Myocyte (in vitro differentiated cells): ENCODE measurements at regions not wholly inside any gene's neighbourhood (a gene's known extent, or its start where the extent isn't known, plus 50 kb on each side); places are given as distances from the start of the nearest gene placed in this dataset.

Experiments used
- DNase-seq: peaks from one replicate; pipeline ENCODE4 v3.0.0-alpha.2; 2012; ENCODE audit warnings: low read depth

DNA sequence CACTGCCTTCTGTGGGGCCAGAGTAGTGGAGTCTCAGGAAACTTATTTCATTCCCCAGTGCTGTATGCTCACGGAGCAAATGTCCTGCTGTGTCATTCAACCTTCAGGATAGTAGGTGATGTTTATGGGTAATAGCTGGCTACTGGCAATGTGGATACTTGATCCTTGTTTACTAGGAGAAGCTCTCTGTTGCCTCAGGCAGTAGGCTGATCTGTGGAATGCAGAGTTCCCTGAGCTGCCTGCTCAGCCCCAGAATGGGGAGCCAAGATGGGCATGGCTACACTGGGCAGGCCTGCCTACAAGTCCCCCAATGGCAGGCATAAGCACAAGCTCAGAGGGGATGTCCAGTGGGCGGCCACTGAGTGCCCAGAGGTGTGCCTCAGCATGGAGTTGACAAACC is 323.1 kb upstream of the KCNN2 start:
- DNase-seq, result no peak

DNA sequence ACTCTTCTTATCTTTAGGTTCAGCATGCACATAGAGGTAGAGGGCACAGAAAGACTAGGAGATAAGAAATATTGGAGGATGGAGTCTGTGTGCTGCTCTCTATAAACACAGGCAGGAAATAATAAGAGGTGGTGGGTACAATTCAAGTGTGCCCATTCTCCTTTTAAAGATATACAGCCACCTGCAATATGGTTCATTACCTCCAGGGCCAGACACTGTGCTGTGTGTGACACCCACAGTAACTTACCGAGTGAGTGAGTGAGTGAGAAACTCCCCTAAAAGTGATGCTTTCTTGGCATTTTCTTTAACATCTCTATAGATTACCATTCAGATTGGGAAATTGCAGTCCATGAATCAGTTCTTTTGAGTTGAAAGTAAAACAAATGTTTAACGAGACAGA is 311.8 kb upstream of the KCNN2 start:
- DNase-seq, result no peak

DNA sequence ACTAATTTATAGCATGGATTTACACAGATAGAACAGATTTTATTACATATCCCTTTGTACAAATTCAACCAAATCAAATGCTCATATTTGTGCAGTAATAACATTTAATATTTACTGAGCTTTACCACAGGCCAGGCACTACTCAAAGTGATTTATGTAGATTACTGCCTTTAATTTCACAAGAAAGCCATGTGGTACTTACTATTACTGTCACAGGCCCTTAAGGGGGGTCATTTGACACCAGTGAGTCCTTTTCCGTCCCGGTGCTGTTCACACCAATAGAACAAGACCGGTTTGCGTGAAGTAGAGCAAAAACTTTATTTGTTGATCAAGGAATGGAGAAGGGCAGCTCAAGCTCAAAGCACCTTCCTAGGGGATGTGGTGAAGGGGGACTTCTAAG is 308.5 kb upstream of the KCNN2 start:
- DNase-seq, result no peak

DNA sequence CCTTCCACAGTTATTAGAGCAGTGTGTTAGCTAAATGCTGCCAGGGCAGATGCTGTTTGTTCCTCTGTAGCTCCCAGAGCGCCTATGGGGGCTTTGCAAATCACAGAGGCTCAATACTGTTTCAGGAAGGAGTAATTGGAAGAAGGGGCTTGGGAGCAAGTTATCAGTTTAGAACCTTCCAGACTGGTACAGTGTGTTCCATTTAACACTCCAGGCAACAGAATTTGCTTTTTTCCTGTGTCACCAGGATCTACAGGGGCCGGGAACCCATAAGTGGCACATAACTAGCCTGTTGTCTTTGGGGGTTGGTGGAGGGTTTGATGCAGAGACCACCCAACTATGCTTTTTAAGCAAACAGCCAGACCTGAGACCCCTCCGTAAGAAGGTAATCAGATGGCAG is 307.3 kb upstream of the KCNN2 start:
- no peak for DNase-seq

DNA sequence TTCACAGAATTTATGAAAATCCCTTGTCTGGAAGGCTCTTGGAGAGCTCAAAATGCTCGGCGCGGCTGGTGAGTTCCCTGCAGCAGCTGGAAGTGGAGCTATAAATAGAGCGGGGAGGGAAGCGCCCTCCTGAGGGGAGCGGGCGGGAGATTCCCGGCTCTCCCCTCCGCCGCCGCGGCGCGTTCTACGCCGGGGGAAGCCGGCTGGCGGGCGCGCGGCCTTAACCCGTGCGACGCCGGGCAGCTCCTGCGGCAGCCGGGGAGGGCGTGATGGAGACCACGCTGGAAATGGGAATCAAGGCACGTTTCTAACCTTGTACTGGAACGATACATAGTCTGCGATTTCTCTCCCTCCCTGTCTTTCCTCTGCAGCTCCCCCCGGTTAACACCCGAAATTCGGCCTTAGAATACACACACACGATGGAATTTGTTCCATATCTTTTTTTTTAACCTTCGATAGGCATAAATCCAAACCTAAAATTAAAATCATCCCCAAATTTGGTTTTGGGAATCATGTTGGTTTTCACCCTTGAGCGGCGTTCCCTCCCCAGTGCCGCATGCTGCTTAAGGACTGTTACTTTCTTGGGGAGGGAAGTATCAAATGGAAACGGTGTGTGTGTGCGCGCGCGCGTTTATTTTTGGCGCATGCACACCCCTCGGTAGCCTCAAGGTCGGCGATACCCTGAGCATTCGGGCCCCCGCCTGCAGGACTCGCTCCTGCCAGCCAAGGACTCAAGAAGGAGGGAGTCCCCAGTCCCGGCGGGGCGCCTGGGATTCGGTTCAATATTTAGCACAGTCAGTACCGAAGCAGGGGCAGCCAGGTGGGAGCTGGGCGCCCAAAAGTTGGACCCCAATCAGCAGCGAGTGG is 306.3 kb upstream of the KCNN2 start:
- DNase-seq, result peak; percentile 64

DNA sequence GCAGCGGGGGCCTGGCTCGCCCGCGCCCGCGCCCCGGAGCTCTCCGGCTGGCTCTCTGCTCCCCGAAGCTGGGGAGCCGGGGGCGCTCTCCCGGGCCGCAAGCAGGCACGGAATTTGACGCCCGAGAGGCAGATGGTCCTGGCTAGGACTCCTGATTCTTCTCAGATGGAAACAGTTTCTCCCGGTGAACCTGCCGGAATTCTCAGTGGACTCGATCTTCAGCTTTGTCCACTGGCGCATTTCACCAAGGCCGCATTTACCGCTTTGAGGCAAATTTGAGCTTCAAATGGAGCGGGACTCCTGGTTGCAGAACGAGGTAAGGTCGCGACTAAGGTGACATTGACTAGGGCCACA is 305.7 kb upstream of the KCNN2 start:
- DNase-seq, result no peak

DNA sequence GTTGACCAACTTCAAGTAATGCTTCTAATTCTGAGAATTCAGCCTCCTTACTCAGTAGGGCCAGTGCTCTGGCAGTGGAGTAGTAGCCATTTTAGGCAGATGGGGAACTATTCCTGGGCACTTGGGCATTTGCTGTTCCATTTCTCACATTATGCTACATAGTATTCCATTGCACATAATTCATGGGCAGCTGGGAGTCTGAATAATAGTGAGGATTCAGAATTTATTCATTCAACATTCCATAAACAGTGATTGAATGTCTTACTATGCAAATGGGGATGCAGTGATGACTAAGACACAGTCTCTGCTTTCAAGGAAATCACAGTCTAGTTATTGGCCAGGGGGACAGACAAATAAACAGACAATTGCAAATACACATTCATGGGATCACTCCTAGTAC is 301.0 kb upstream of the KCNN2 start:
- DNase-seq, result no peak

DNA sequence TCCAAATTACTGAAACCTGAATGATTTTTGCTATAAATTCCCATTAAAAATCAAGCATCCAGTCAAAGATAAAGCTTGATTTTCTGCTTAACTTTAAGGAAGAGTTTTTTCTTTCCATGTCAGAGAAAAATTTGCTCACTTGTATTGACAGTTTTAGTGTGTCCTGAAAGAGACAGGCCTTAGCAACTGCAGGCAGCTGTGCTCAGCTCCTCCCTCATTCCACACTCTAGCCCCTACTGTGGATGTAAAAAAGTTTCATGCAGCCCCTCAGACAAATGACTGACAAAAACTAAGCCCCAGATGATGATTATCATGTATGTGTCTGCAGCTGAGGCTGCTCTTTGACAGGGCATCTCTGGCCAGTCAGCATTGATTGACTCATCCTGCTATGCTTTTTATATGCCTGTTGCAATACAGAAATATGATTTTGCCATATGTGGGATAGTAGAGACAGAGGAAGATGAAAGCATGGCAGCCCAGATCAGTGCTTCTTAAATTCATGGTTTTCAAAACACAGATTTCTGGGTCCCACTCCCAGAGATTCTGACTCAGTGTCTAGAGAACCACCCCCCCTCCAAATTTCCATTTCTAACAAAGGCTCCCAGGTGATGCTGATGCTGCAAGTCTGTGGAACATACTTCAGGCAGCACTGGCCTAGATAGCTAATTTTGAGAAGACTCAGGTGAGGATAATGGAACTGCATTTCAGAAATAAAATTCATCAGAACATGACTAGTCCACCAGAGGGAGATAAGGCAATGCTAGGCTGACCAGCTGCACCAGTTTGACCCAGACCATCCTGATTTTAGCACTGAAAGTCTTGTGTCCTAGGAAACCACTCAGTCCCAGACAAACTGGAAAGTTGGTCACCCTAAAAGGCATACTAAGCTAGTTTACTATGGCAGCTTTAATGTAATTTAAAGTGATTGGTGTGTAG is 298.7 kb upstream of the KCNN2 start:
- no peak for DNase-seq

DNA sequence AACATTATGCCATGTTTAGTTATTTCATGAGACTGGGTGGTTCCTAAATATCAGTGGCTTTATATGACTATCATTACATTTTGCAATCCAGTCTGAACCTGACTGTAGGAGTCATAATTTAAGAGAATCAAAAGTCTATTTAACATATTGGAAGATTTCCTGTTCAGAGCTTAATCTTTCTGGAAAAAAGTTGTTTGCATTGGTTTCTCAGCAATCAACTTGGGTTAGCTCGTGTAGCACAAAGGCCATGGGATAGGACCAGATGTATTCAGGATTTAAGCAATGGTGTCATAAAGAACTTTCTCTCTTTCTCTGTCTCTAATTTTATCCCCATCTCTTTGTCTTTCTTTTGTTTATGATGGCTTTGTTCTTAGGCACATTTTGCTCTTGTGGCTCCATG is 296.0 kb upstream of the KCNN2 start:
- no peak for DNase-seq

DNA sequence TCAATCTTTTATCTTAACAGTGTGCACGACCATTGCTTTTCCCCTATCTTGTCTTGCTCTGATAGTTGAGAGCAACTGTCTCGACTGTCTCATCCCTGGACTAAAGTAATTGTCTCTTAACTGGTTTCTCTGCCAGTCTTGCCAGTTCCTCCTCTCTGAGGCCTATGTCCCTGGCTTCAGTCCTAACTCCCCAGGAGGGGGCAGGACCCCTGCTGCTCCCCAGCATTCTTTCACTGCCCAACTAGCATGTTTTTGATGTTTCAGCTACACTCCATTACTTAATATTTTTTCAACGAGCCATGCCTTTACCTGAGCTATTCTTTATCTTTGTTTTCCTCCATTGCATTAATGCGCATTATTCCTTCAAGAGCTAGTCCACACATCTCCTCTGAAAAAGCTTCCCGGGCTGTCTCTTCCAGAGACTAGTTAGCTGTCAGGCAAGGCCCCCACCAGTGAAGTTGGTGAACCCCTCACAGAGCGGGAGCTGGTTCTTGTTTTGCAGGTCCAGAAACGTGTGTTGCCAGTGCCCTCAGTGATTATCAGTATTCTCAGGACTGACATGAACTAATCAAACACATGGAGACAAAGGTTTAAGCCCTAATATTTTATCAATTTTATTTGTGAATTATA is 291.7 kb upstream of the KCNN2 start:
- DNase-seq, result no peak

DNA sequence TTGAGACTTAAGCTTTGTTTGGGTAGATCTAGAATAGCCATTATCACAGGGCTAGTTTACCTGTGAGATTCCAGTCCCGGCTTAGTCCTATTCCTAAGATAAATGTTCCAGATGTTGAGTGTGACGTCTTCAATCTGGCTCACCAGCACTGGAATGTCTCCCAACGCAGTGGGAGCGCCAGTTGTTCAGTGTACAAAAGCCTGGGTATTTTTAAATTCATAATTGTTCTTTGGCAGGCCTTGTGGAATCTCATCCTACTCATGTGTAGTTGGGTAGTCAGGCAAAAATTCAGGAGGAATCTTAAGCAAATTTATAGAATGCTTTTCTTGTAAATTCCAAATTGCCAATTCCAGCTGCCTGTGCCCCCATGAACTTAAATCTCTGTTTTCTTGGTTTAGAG is 272.6 kb upstream of the KCNN2 start:
- no peak for DNase-seq

DNA sequence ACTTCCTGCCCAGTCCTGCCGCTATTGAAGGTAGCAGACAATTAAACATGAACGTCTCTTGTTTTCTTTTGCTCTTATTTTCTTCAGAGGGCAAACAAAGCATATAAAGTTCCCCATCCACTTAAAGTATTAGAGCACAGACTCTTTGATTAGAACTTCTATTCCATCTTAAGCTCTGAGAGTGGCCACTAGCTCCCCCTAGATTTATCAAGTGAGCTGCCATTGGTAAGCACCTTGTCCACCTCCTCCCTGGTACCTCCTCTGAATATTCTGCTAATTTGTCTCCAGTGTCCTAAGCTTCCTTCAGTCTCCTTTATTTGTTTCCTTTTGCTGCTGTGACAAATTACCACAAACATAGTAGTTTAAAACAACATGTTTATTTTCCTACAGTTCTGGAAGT is 264.3 kb upstream of the KCNN2 start:
- DNase-seq, result no peak

DNA sequence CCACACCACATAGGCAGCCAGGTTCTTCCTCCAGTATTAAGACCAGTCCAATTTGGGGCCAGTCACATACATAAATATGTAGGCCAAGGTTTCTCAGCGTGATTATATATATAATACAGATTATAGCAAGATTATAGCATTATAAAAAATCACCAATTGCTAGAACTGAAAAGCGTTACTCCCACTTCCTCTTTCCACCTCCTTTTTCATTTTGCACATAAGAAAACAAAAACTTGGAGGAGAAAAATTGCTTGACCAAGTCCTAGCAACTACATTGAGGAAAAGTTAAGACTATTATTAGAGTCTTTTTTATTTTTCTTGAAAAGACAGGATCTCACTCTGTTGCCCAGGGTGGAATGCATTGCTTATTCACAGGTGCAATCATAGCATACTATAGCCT is 262.7 kb upstream of the KCNN2 start:
- DNase-seq, result no peak

DNA sequence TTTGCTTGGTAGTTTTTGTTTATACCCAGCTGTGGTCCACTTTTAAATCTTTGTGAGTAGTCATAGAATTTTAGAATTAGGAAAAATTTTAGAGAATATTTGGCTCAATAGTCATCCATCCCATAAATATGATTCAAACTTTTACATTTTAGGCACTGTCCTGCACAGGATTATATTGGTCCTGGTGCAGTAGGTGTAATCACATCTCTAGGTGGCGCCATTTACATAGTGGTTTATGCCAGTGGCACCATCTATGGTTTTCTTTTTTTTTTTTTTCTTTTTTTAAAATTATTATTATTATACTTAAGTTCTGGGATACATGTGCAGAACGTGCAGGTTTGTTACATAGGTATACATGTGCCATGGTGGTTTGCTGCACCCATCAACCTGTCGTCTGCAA is 260.7 kb upstream of the KCNN2 start:
- DNase-seq, result no peak

DNA sequence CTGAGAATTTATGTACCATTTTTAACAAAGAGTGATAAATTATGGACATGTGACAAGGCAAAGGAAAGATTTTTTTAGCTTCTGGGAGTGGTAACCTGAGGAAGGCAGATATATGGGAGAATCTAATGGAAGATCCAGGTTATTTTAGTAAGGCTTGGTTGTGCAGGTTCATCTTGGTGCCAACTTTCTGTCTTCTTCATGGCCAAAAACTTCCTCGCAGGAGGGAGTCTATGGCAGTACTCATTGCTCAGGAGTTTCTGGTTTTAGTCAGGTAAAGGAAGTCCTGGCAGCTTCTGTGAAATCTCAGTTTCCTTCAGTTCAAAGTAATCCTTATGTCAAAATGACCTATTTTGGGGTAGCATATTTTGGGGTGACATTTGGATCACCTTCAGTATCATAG is 248.3 kb upstream of the KCNN2 start:
- no peak for DNase-seq

DNA sequence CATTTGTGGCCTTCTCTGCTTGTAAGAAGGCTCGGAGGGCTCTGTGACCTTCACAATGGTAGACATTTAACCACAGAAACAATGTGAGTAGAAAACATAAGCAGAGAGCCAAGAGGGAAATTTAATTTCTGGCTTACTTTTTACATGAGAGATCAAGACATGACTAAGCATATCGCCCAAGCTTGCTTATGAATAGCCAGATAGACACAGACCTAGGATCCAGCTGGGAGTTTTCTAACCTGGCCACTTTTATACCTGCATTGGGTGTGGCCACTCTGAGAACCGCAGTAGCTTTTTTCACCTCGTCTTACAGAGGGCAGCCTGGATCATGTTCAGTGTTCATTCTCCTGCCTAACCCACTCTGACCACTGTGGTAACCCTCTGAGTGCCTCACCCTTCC is 244.9 kb upstream of the KCNN2 start:
- DNase-seq, result no peak

DNA sequence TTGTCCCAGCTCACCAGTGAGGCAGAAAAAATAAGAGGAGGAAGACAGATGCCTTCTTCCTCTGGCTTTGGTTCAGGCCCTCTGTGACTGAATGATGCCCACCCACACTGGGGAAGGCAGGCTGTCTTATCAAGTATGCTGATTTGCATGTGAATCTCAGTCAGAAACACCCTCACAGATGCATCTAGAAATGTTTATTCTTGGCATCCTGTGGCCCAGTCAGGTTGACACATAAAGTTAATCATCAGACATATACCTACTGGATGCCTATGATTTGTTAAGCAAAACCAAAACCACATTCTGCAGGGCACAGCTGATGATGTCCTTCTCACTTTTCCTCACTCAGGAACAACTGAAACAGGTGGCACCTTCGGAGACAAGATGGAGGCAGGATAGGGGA is 243.4 kb upstream of the KCNN2 start:
- DNase-seq, result no peak

DNA sequence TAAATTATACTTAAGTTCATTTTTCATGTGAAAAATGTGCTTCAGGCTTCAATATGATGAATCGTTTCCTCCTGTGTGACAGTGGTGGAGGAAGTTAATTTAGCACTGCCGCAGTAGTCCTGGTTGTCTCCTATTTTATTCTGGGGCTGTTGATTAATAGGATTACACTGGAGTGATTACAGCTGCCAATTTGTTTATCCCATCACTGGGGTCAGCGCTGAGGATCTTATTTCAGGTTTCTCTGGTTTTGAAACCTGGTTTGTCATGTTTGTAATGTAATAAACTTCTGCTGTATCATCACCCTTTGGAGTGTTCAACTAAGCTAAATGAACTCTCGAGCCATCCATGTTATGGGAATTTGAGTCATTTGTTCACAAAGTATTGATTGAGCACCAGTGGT is 241.7 kb upstream of the KCNN2 start:
- DNase-seq, result no peak

DNA sequence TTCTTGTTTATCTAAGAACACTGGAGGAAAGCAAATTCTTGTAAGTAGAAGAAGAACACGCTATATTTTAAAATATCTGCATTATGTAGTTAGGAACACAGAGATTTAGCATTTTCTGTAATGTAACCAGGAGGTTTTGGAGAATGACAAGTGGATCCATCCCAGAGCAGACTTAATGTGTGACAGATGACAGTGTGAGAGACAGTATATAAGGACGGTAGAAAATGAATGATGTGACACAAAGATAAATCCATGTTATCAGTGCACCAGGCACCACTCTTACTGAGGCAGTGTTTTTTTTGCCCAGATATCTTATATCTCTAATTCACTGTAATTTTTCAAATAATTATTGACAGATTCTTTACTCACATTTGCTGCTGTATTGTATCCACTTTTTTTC is 239.0 kb upstream of the KCNN2 start:
- no peak for DNase-seq

DNA sequence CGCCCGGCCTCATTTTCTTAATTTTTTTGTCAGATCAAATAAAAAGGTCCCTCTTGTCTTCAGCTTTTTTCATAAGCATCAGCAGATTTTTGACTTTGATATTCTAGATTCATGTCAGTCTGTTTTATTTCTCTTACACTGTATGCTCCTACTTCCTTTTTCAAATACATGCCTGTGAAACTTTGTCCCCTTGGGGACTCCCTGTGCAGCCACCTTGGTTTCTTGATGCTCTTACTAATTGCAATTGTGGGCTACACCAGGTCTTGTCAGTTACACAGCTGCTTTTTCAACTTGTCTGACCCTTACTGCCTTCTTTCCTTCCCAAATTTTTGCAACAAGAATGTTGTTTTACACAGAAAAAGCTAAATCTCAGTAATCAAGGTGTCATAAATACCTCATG is 238.2 kb upstream of the KCNN2 start:
- no peak for DNase-seq

DNA sequence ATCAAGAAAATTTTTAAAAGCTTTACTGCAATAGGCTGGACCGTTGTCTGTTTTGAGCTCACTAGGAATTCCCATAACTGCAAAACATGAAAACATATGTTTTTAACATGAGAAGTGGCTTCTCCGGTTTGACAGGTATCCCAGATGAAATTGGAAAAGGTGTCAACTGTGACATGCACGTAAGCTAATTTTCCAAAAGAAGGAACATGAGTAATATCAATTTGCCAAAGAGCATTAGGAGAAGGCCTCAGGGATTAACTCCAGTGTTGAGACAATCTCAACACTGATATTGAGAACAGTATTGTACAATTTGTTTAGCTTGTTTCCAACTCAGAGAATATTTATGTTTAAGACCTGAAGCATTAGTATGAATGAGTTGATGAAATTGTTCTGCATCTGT is 215.5 kb upstream of the KCNN2 start:
- DNase-seq, result no peak

DNA sequence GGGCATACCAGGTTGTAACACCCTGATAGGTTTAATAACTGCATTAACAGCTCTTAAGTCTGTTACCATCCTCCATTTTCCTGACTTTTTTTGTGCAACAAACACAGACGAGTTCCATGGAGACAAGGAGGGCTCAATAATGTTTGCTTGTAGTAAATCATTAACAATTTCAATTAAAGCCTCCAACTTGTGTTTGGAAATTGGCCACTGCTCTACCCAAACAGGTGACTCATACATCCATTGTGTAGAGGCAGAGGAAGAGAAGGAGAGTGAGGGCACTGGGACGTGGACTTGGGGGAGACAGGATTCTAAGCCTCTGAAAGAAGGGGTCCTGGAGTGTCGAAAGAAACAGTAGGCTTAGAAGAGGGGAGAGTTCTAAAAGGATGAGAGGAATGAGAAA is 213.6 kb upstream of the KCNN2 start:
- no peak for DNase-seq
